ENCODE measurements at regions not wholly inside any gene's neighbourhood (a gene's known extent, or its start where the extent isn't known, plus 50 kb on each side); places are given as distances from the start of the nearest gene placed in this dataset.

DNA sequence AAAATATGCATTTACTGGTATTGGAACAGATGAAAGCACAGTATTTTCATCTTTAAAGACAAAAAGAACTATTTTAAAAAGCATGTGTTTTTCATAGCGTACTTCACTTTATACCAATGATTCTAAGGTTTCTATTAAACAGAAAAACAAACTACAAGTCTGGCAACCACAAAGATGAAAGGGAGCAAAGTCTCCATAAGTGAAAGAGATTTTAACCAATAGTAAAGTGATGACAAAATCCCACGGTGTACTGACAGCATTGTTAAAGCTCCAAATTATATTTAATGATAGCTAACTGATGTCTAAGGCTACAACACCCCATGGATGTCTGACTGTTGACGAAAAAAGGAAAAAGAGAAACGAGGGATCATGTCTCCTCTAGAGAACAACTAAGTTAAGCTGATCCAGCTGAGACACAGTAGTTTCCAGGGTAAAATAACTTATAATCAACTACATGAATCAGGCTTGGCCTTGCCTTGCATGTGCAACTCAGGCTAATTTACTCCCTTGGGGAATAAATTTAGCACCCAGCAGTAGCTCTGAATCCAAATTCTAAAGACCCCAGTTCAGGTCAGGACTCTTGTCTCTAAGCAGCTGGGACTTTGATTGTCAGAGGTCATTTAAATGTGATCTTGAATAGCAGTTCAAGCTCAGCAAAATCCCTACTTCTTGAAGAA, 56.0 kb upstream of the TAB2 start:
- Histone ChIP-seq H2BK12ac (ENCODE audit: low read depth, low read length) (no peak overlapping the region), H3K23me2 (ENCODE audit: low read depth, low read length) (no peaks in the 10 kb centered on the region), H4K5ac (ENCODE audit: insufficient read length, low read depth, low read length) (no peak overlapping the region), H4K91ac (replicated peaks; ENCODE audit: insufficient read length, low read length) (no peak overlapping the region), H2AFZ (ENCODE audit: low read length) (no peak overlapping the region), H3K23ac (ENCODE audit: insufficient read length) (no peak overlapping the region), H3K9ac (replicated peaks in 1 of 4; ENCODE audit: extremely low read depth in 1 of 4, low read depth in 3 of 4, low read length in 3 of 4) (no peak overlapping the region), H2BK5ac (ENCODE audit: low read depth, low read length) (no peak overlapping the region), H3K36me3 (ENCODE audit: control insufficient read depth in 2 of 4, insufficient read depth in 4 of 4, low read length in 3 of 4) (no peaks in the 10 kb centered on the region), H3K27me3 (replicated peaks in 1 of 4; ENCODE audit: control insufficient read depth in 3 of 4, extremely low read depth in 1 of 4, insufficient read depth in 3 of 4, low read length in 3 of 4) (no peaks in the 10 kb centered on the region), H4K20me1 (replicated peaks in 1 of 2; ENCODE audit: control insufficient read depth in 1 of 2, insufficient read depth in 2 of 2, low read length in 2 of 2) (no peaks in the 10 kb centered on the region), H2AK5ac (ENCODE audit: low read depth, low read length) (no peak overlapping the region), H3K9me3 (ENCODE audit: insufficient read depth in 2 of 2, low read depth in 1 of 2, low read length in 1 of 2) (no peaks in the 10 kb centered on the region), H3K18ac (ENCODE audit: extremely low read depth, low read length) (no peak overlapping the region), H3K79me2 (ENCODE audit: control insufficient read depth in 1 of 2, insufficient read depth in 2 of 2, low read length in 2 of 2) (no peaks in the 10 kb centered on the region), H4K8ac (ENCODE audit: extremely low read depth, insufficient read depth, low read length) (no peak overlapping the region), H3K4me2 (ENCODE audit: insufficient read depth in 1 of 2, low read depth in 2 of 2, low read length in 2 of 2) (no peak overlapping the region), H2BK120ac (replicated peaks; ENCODE audit: low read depth, low read length) (no peak overlapping the region), H3K4ac (replicated peaks; ENCODE audit: insufficient read length, low read depth, low read length) (no peak overlapping the region), H3K4me3 (ENCODE audit: extremely low read depth in 1 of 4, insufficient read depth in 2 of 4, low read depth in 3 of 4, low read length in 4 of 4) (no peak overlapping the region), H3K4me1 (replicated peaks in 1 of 4; ENCODE audit: control insufficient read depth in 3 of 4, insufficient read depth in 4 of 4, low read length in 3 of 4) (no peaks in the 10 kb centered on the region), H3K27ac (ENCODE audit: low read depth, low read length) (no peak overlapping the region), H3K79me1 (ENCODE audit: low read depth, low read length) (no peaks in the 10 kb centered on the region), H2BK15ac (ENCODE audit: low read length) (no peak overlapping the region), H3K14ac (ENCODE audit: insufficient read length) (no peak overlapping the region), H3K56ac (replicated peaks; ENCODE audit: insufficient read length, low read depth, low read length) (no peak overlapping the region), H2BK20ac (ENCODE audit: low read length) (no peak overlapping the region)
- DNase-seq (ENCODE audit: low read depth in 1 of 2, low spot score in 2 of 2) (no peak), FAIRE-seq (no peak)
- 87% methylated on average over 4 of the region's 4 CpGs; no CpG with 5 or more reads in 1 of the 2 experiments for WGBS, 2 experiments (ENCODE audit: extremely low coverage in 1 of 2, insufficient coverage in 1 of 2, insufficient read length in 1 of 2, insufficient replicate concordance in 2 of 2, low coverage in 1 of 2, low lambda C conversion rate in 2 of 2, missing lambda C conversion rate in 1 of 2)
- no peak for TF ChIP-seq BACH1 (IDR thresholded peaks at IDR 0.05; ENCODE audit: low read length)
- TF ChIP-seq GABPA (IDR thresholded peaks at IDR 0.05; ENCODE audit: borderline replicate concordance, insufficient read depth, low read length) = no peak
- TF ChIP-seq, protein P1, sequence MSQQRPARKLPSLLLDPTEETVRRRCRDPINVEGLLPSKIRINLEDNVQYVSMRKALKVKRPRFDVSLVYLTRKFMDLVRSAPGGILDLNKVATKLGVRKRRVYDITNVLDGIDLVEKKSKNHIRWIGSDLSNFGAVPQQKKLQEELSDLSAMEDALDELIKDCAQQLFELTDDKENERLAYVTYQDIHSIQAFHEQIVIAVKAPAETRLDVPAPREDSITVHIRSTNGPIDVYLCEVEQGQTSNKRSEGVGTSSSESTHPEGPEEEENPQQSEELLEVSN (IDR thresholded peaks at IDR 0.05) = no peak
- TF ChIP-seq CEBPB (IDR thresholded peaks at IDR 0.05; ENCODE audit: low read depth, low read length) = no peak
- CTCF ChIA-PET (ENCODE audit: partially characterized antibody) = interaction anchor here (0.6 to 0.7 kb wide), 3 partner anchors 36 to 123 kb away, joined by 3 read pairs; no protein-coding TSS in a partner anchor
- POLR2A ChIA-PET (ENCODE audit: partially characterized antibody) = no interaction called here

Data from H1 (cell line).